GM12875 (cell line): ENCODE measurements at regions not wholly inside any gene's neighbourhood (a gene's known extent, or its start where the extent isn't known, plus 50 kb on each side); places are given as distances from the start of the nearest gene placed in this dataset.

Source experiments
- H3K4me3 ChIP-seq: one replicate; pipeline ENCODE4 v1.5.1; 2011; ENCODE audit warnings: low read depth, low read length, control low read depth
- TF ChIP-seq, protein P1 (sequence below): IDR thresholded peaks from 2 replicates; pipeline ENCODE4 v1.5.1; 2011; ENCODE audit warnings: low read depth, mild to moderate bottlenecking, control low read depth, inconsistent platforms, low read length, moderate library complexity, borderline replicate concordance; ENCODE audit not compliant: insufficient read depth

DNA sequence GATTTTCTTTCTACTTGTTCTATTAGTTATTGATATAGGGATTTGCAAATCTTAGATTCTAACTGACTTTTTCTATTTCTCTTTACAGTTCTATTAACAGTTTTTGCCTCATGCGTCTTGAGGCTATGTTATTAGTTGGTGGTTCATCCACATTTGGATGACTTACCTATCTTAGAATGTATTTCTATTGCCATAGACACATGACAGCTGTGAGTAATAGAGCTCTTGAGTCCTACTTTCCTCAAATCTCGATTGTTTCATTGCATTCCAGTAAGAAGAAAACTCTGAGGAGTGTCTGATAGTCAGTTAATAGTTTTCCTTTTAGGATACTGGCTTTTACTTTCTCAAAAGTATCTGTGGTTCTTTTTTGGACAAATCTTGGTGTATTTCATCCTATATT lies 241.4 kb upstream of the ZNF32 start:
- H3K4me3 ChIP-seq, result no peak overlapping the region
- TF ChIP-seq, protein P1, sequence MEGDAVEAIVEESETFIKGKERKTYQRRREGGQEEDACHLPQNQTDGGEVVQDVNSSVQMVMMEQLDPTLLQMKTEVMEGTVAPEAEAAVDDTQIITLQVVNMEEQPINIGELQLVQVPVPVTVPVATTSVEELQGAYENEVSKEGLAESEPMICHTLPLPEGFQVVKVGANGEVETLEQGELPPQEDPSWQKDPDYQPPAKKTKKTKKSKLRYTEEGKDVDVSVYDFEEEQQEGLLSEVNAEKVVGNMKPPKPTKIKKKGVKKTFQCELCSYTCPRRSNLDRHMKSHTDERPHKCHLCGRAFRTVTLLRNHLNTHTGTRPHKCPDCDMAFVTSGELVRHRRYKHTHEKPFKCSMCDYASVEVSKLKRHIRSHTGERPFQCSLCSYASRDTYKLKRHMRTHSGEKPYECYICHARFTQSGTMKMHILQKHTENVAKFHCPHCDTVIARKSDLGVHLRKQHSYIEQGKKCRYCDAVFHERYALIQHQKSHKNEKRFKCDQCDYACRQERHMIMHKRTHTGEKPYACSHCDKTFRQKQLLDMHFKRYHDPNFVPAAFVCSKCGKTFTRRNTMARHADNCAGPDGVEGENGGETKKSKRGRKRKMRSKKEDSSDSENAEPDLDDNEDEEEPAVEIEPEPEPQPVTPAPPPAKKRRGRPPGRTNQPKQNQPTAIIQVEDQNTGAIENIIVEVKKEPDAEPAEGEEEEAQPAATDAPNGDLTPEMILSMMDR, result no peak

DNA sequence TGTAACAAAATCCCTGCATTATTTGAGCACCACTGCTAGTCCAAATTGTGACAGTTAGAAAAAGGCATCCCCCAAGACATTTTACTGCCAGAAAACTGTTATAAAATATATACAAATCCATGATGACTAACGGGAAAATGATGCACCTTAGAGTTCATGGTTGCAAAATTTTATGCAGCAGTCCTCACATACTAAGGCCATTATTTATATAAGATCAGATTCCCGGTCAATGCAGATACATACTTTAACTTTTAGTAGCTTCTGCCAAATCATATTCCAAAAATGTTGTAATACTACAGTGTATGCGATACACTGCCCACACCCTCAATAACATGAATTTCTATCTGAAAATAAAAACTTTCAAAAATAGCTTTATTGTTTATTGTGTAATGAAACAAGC lies 239.9 kb upstream of the ZNF32 start:
- TF ChIP-seq, protein P1, result no peak
- H3K4me3 ChIP-seq, result no peak overlapping the region

DNA sequence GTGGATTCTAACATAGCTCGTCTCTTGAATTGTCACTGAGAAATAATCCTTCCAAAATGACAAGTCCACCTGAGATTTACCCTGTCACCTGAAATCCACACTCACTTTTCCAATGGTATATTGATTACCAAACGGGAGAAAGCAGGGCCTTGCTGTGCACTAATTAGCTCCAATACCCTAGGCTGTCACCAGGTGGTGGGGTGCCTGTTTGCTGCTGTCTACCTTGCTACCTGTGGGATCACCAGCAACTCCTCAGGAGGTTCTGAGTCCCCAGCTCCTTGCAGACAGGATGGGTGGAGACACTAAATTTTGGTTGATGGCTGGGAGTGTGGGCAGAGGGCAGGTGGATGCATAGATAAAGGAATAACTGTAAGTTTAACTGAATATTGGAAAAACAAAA lies 237.2 kb upstream of the ZNF32 start:
- TF ChIP-seq, protein P1, result peak; percentile 37; the same call in 1 of the 2 replicates
- no peak overlapping the region for H3K4me3 ChIP-seq

DNA sequence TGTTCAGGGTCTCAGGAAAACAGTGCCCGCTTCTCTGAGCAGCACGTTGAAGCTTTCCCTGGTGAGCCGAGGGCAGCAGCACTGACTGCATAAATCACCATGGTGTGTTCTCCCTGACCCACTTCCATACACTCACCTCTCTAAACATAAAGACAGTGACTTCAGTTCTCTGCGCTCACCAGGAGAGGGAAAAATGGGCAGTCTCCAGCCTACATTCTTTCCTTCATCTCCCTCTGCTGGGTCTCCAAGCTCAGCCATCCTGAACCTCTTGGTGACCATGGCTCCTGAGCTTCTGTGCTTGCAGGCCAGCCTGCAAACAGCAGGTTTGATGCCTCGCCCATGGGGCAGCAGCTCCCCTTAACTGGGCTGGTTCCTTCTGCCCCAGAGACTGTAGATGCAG lies 236.6 kb upstream of the ZNF32 start:
- TF ChIP-seq, protein P1, result no peak
- H3K4me3 ChIP-seq, result no peak overlapping the region

GRCh38 chr10:43884501-43885105 lies 235.9 kb upstream of the ZNF32 start:
- no peak overlapping the region for H3K4me3 ChIP-seq
- TF ChIP-seq, protein P1, result no peak

- TF ChIP-seq, protein P1, result no peak
- H3K4me3 ChIP-seq, result no peak overlapping the region
These were observed 234.0 kb upstream of the ZNF32 start for GRCh38 chr10:43882711-43883110.

- no peak overlapping the region for H3K4me3 ChIP-seq
- TF ChIP-seq, protein P1, result no peak
These were observed 233.0 kb upstream of the ZNF32 start for GRCh38 chr10:43881657-43882056.
